ENCODE measurements at regions not wholly inside any gene's neighbourhood (a gene's known extent, or its start where the extent isn't known, plus 50 kb on each side); places are given as distances from the start of the nearest gene placed in this dataset.
"Not testable (repeated sequence)": the region's sequence is repeated elsewhere in the genome, so short reads cannot be mapped to it uniquely, and the experiment has no call there.

DNA sequence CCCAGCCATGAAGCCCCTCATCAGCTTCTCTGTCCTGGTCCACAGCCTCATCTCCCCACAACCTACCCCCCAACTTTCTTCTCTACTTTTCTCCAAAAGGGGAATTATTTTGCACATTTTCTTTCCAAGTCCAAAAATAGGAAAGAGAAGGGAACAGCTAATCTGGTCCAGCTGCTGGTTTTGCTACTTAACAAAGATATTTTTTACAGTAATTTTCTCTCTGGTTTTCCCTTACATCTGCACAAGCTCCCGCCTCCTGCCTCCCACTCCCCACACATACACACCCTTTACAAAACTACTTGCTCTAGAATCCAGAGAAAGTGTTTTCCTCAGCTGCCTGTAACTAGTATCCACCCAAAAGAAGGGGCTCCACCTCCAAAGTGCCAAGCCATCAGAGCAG, 177.2 kb downstream of the POLR2M start:
- no peak for DNase-seq

DNA sequence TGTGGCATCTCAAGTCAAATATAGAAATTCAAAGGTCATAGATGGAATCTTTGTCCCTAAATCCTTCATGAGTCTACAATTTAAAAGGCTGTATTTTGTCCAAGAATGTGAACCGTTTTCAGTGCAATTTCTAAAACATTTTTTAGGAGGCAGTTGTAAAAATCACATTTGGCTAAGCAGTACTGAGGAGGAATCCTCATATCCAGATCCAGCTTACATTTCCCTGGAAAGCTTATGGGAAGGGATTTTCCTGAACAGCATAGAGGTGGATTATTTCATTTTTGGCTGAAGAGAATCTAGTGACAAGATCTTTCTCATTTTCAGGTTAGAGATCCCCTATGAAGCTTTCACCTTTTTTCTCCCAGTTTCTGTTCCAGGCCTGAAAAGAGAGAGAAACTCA, 178.4 kb downstream of the POLR2M start:
- DNase-seq, result no peak

DNA sequence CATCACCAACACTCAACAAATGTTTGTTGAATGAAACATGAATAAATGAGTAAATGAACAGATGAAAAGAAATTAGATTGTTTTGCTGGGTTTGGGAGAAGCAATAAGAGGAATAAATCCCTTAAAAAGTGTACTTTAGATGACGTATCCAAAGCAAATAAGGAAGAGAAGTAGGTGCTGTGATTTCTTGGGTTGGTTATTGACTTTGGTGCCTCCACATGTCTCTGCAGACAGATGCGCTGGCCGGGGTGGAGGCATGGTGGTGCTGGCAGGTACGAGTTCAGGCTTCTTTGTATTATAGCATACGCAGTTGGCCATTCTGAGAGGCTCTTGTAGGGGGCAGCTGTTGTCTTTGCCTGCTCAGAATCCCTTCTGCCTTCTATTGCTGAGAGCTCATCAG, 178.9 kb downstream of the POLR2M start:
- no peak for DNase-seq

DNA sequence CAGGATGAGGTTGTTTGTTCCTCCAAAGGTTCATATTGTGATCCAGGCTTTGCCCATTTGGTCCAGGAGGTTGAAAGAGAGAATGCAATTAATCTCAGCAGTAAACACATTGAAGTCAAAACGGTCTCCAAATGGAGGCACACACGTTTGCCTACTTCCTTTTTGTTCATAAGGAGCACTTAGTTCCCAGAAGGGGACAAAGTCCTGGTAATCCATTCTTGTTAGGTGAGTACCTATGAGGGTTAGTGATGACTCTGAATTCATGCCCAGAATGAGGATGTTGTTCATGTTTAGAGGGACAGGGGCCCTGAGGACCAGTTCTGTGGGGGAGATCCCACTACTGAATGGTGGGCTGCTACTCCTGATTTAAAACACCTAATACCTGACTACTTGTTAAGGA, 177.7 kb downstream of the ALDH1A2 start:
- DNase-seq, result no peak

DNA sequence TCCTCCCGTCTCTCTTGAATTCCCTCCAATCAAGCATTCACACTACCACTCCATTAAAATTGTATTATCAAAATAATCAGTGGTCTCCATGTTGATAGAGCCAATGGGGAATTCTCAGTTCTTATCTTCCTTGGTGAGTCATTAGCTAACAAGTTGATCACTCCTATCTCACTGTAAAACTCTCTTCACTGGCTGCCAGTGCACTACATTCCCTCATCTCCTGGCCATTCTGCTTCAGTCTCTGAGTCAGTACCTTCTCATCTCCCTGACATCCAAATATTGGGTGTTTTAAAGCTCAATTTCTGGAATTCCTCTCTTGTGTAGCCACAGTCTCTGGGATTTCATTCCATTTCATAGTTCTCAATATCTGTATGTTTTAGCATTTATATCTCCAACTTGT, 175.2 kb downstream of the ALDH1A2 start:
- no peak for DNase-seq

DNA sequence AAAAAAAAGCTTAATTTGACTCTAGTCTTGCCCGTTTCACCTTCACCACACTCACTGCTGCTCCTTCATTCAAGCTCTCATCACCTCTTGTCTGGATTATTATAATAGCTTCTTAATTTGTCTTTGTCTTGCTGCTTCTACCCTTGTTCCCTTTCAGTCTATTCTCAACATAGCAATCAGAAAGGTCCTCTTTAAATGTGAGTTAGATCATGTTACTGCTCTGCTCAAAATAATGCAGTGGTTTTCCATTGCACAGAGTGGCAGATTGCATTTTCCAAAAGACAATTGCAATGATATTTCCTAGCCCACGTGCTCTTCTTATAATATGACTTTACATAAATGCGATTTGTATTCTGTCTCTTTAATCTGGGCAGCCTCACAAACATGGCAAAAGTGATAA, 174.6 kb downstream of the ALDH1A2 start:
- DNase-seq, result no peak

DNA sequence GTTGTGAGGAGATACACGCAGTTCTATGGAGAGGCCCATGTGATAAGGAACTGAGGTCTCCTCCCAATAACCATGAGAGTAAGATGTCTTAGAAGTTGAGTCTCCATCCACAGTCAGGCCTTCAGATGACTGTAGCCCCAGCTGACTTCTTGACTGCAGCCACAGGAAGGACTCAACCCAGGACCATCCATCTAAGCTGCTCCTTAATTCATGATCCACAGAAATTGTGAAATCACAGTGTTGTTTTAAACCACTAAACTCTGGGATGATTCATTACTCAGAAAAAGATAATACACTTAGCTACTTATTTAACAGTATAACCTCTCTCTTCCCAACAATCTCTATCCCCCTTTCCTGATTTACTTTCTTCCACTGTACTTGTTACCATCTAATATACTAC, 173.3 kb downstream of the ALDH1A2 start:
- DNase-seq, result no peak

DNA sequence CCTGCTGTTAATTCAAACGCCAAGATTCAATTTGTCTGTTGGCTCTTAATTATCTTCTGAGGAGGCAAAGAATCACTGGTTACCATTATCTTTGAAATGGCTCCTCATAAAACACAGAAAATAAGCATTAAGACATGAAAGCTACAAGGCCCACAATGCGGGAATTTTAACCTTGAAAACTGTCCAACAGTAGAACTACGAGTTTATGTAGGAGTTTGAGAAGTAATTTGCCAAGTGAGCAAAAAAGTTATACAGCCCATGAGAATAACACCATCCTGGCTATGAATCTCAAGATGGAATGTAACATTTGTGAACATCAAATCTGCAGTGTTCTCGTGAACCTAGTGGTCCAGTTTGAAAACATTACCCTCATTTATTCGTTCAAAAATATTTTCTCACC, 172.5 kb downstream of the ALDH1A2 start:
- no peak for DNase-seq

DNA sequence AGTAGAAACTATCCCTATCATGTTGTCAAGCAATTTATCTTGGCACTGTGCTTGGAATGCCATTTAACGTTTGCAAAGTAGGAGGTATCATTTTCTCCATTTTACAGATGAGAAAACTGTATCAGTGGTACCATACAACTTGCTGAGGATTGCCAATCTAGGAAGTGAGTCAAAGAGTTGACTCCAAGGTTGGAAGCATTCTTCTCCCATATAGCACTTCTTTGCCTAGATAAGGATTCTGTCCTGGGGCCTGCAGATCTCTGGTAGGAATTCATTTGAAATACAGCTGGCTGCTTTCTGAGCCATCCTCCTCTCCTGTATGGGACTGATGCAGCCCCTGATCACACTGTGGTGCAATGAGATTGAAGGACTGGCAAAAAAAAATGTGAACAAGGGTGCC, 170.2 kb downstream of the ALDH1A2 start:
- no peak for DNase-seq

DNA sequence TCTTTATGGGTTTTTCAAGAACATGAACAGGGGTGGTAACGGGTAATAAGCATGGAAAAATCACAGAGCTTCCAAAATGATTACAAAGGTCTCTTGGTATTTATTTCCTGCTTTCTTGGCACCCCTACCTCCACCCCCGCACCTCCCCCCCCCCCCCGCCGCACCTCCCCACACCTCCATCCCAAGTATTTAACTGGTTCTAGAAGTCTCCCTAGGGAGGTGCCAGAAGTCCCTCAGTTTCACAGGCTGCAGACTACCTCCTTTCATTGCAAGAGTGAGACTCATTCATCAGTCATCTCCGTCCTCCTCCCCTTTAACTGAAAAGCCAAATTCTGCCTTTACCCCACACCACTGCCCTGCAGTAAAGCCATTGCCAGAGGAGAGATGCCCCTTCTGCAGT, 169.4 kb downstream of the ALDH1A2 start:
- DNase-seq, result no peak

DNA sequence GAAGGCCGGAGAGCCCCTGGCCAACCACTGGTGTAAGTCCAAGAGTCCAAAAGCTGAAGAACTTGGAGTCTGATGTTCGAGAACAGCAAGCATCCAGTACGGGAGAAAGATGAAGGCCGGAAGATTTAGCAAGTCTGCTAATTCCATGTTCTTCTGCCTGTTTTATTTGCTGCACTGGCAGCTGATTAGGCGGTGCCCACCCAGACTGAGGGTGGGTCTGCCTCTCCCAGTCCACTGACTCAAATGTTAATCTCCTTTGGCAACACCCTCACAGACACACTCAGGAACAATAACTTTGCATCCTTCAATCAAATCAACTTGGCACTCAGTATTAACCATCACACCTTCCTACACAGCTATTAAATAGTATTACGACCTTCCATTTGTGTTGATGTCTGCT, 168.6 kb downstream of the ALDH1A2 start:
- DNase-seq, result not testable (repeated sequence)

DNA sequence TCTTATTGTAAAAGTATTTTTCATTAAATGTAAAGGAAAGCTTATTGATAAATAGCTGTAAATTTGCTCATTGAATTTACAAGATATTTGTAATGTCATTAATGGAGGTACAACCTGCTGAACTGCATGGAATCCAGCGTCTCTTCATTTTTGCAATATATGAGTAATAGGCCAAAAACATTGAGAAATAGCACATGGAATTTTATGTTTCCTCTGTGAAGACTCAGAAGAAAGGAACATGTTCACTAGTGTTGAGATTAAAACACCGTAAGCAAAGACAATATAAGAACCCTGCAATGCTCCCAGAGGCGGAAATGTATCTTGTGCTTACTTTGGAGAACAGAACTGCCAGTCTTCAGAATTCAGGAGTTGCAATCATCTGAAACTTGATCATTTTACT, 167.6 kb downstream of the ALDH1A2 start:
- DNase-seq, result no peak

DNA sequence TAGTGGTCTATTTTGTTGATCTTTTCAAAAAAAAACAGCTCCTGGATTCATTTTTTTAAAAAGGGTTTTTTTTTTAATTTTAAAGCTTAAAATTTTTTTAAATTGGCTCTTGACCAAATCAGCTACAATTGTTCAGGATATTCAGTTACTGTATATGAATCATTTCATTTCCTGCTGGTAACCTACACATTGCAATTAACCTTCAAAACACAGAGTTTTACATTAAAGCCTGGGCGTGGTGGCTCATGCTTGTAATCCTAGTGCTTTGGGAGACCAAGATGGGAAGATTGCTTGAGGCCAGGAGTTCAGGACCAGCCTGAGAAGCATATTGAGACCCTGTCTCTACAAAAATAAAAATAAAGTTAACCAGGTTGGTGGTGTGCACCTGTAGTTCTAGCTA, 163.4 kb downstream of the ALDH1A2 start:
- no peak for DNase-seq

Measured in NCI-H345 (cell line).